Aorta (tissue), 5 donors: ENCODE measurements at regions not wholly inside any gene's neighbourhood (a gene's known extent, or its start where the extent isn't known, plus 50 kb on each side); places are given as distances from the start of the nearest gene placed in this dataset.
"Not testable (repeated sequence)": the region's sequence is repeated elsewhere in the genome, so short reads cannot be mapped to it uniquely, and the experiment has no call there.

Experiments
- ATAC-seq: fragments of 200-7000 bp; cut with Tn5 transposase; one replicate; pipeline ENCODE4 v1.9.1; 2022; ENCODE audit warnings: moderate library complexity; ENCODE audit not compliant: low FRiP score
- DNase-seq, 2 donors: peaks; one replicate each; pipeline ENCODE4 v3.0.0-alpha.2; 2020
- H3K27ac ChIP-seq, 2 donors: one replicate each; pipeline ENCODE4 v1.5.1; 2013; ENCODE audit warnings: low read length in 2 of 2, mild to moderate bottlenecking in 2 of 2, moderate library complexity in 2 of 2, control low read depth in 1 of 2, inconsistent platforms in 1 of 2, low read depth in 1 of 2
- H3K27me3 ChIP-seq, 2 donors: one replicate each; pipeline ENCODE4 v1.6.1; 2013; ENCODE audit warnings: control low read depth in 1 of 2, low read length in 1 of 2, mild to moderate bottlenecking in 1 of 2, moderate library complexity in 1 of 2; ENCODE audit not compliant: insufficient read depth in 2 of 2, control insufficient read depth in 1 of 2
- H3K36me3 ChIP-seq, 2 donors: one replicate each; pipeline ENCODE4 v1.6.1; 2013; ENCODE audit warnings: control low read depth in 1 of 2, low read length in 1 of 2, mild to moderate bottlenecking in 1 of 2; ENCODE audit not compliant: insufficient read depth in 2 of 2, control insufficient read depth in 1 of 2
- H3K4me1 ChIP-seq, 2 donors: one replicate each; pipeline ENCODE4 v1.6.1; 2013; ENCODE audit warnings: low read length in 2 of 2, control low read depth in 1 of 2, mild to moderate bottlenecking in 1 of 2, moderate library complexity in 1 of 2; ENCODE audit not compliant: insufficient read depth in 2 of 2, control insufficient read depth in 1 of 2
- H3K4me3 ChIP-seq, 2 donors: one replicate each; pipeline ENCODE4 v1.5.1; 2013; ENCODE audit warnings: low read length in 2 of 2, control low read depth in 1 of 2, mild to moderate bottlenecking in 1 of 2
- H3K9me3 ChIP-seq: one replicate; pipeline ENCODE4 v1.6.1; 2013; ENCODE audit warnings: mild to moderate bottlenecking, low read length; ENCODE audit not compliant: control insufficient read depth
- WGBS, 2 donors: extraction: QIAGEN DNeasy Blood & Tissue Kit; methylation state at CpG; one replicate each; pipeline ENCODE4 v1.1.7; 2013; 5-methylcytosine and 5-hydroxymethylcytosine counted together
- intact Hi-C, 2 donors: fragments of 100-400 bp; cut with DNase I; formaldehyde crosslinking; loops; one replicate each; pipeline versions ENCODE4 v1.14.2 to v1.15.0; 2022
- donor health status: healthy with polysubstance abuse.
- donor health status: Bipolar disorder and iron deficiency.
- donor health status: DM: no; HTN: no; CAD: no.
- donor health status: DM: no; HTN: no; CAD: no.
- donor health status: DM: yes; HTN: yes; CAD: no.

GRCh38 chr14:19202053-19202442 lies 232.1 kb downstream of the POTEG start:
- H3K9me3 ChIP-seq, H3K4me1 ChIP-seq, DNase-seq, intact Hi-C loops, H3K27me3 ChIP-seq, ATAC-seq, H3K36me3 ChIP-seq, H3K27ac ChIP-seq, H3K4me3 ChIP-seq: not testable (repeated sequence)
- 79 to 85% methylated on average over 7 of the region's 7 CpGs for WGBS, 2 donors

DNA sequence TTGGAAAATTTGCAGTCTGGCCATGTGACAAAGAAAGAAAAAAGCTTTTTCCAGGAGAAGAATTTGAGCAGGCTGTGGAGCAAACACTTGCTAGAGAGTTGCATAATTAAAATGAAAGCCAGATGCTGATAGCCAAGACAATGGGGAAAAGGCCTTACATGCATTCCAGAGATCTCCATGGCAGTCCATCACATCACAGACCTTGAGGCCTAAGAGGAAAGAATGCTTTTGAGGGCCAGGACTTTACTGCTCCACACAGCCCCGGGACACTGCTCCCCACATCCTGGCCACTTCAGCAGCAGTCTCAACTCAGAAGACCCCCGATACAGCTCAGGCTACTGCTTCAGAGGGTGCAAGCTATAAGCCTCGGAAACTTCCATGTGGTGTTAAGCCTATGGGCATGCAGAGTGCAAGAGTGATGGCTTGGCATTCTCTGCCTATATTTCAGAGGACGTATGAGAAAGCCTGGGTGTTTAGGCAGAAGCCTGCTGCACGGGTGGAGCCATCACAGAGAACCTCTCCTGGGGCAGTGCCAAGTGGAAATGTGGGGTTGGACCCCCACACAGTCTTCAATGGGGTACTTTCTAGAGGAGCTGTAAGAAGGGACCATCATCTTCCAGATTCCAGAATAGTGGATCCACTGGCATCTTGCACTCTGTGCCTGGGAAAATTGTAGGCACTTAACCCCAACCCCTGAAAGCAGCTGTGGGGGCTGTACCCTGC lies 230.7 kb downstream of the POTEG start:
- intact Hi-C loops, H3K4me3 ChIP-seq, DNase-seq, H3K27me3 ChIP-seq, H3K4me1 ChIP-seq, H3K27ac ChIP-seq, H3K9me3 ChIP-seq, H3K36me3 ChIP-seq: not testable (repeated sequence)
- peak; percentile 59 for ATAC-seq
- WGBS, 2 donors, result 44% methylated on average over 4 of the region's 5 CpGs

DNA sequence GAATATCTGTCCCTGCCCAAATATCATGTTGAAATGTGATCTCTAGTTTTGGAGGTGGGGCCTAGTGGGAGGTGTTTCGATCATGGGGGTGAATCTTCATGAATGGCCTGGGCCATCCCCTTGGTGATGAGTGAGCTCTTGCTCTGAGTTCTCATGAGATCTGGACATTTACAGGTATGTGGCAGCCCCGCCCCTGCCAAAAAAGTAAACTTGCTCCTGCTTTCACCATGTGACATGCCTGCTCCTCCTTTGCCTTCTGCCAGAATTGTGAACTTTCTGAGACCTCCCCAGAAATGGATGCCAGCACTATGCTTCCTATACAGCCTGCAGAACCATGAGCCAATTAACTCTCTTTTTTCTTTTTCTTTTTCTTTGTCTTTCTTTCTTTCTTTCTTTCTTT lies 229.3 kb downstream of the POTEG start:
- H3K4me3 ChIP-seq, ATAC-seq, H3K9me3 ChIP-seq, H3K27ac ChIP-seq, intact Hi-C loops, DNase-seq, H3K4me1 ChIP-seq, H3K27me3 ChIP-seq, H3K36me3 ChIP-seq: not testable (repeated sequence)
- 37 to 41% methylated on average over 2 of the region's 2 CpGs for WGBS, 2 donors

DNA sequence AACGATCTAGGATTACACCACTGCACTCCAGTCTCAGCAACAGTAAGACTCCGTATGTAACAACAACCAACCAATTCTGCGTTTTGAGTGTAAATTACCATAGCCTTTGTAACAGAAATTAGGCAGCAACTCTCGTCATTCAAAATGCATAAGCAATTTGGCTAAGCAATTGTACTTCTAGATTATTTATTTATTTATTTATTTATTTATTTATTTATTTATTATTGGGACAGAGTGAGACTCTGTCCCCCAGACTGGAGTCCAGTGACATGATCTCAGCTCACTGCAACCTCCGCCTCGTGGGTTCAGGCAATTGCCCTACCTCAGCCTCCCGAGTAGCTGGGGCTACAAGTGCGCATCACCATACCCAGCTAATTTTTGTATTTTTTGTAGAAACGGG lies 217.7 kb downstream of the POTEG start:
- 76 to 86% methylated on average over 3 of the region's 9 CpGs for WGBS, 2 donors
- intact Hi-C loops, H3K9me3 ChIP-seq: not testable (repeated sequence)

GRCh38 chr14:19219423-19219822 lies 214.7 kb downstream of the POTEG start:
- H3K27ac ChIP-seq, DNase-seq, H3K4me3 ChIP-seq, H3K4me1 ChIP-seq, intact Hi-C loops, ATAC-seq, H3K27me3 ChIP-seq, H3K9me3 ChIP-seq, H3K36me3 ChIP-seq: not testable (repeated sequence)
- WGBS, 2 donors, result 56 to 81% methylated on average over 3 of the region's 3 CpGs

More for the DNA sequence above, 217.7 kb downstream of the POTEG start:
- DNase-seq, H3K4me3 ChIP-seq, H3K27me3 ChIP-seq, ATAC-seq, H3K36me3 ChIP-seq, H3K27ac ChIP-seq, H3K4me1 ChIP-seq: not testable (repeated sequence)

DNA sequence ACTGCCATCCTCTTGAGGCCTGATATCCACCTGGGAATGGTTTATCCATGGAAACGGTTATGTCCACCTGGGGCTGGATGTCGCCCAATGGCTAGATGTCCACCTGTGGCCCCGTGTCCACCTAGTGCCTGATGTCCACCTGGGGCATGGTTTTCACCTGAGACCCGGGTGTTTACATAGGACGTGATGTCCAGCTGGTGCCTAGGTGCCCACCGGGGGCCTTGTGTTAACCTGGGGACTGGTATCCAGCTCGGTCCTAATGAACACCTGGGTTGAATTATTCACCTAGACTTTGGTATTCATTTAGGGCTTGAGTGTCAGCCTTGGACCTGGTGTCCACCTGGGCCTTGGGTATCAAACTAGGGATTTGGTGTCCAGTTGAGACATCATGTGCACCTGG lies 202.7 kb downstream of the POTEG start:
- H3K27ac ChIP-seq, H3K9me3 ChIP-seq, ATAC-seq, H3K4me1 ChIP-seq, H3K36me3 ChIP-seq, H3K27me3 ChIP-seq, DNase-seq, H3K4me3 ChIP-seq, intact Hi-C loops: not testable (repeated sequence)
- 74 to 87% methylated on average over 5 of the region's 7 CpGs for WGBS, 2 donors

- H3K36me3 ChIP-seq, H3K4me3 ChIP-seq, intact Hi-C loops, H3K4me1 ChIP-seq, ATAC-seq, H3K27me3 ChIP-seq, H3K9me3 ChIP-seq, H3K27ac ChIP-seq, DNase-seq: not testable (repeated sequence)
These were observed 200.1 kb downstream of the POTEG start for GRCh38 chr14:19234059-19234458.

DNA sequence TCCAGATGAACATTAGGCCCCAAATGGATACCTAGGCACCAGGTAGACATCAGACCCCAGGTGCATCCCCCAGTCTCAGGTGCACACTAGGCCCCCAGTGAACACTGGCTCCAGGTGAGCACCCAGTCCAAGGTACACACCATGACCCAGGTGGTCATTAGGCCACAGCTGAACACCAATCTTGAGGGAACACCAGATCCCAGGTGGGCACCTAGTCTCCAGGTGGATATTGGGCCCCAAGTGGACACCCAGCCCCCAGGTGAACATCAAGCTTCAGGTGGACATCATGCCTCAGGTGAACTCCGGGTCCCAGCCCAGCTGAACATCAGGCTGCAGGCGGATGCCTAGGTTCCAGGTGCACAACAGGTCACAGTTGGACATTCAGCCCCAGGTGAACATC lies 196.5 kb downstream of the POTEG start:
- H3K4me3 ChIP-seq, intact Hi-C loops, H3K36me3 ChIP-seq, H3K27me3 ChIP-seq, H3K9me3 ChIP-seq, H3K4me1 ChIP-seq, ATAC-seq, DNase-seq, H3K27ac ChIP-seq: not testable (repeated sequence)
- WGBS, 2 donors, result 77 to 81% methylated on average over 2 of the region's 2 CpGs

GRCh38 chr14:19238584-19238983 lies 195.6 kb downstream of the POTEG start:
- 66 to 78% methylated on average over 3 of the region's 3 CpGs for WGBS, 2 donors
- H3K4me1 ChIP-seq, H3K27me3 ChIP-seq, ATAC-seq, H3K9me3 ChIP-seq, H3K27ac ChIP-seq, H3K4me3 ChIP-seq, DNase-seq, intact Hi-C loops, H3K36me3 ChIP-seq: not testable (repeated sequence)
